ENCODE measurements at regions not wholly inside any gene's neighbourhood (a gene's known extent, or its start where the extent isn't known, plus 50 kb on each side); places are given as distances from the start of the nearest gene placed in this dataset.

- no peak overlapping the region for H3K4me3 ChIP-seq (ENCODE audit: low read depth, low read length)
- DNase-seq (ENCODE audit: low read depth): no peak
- no peak for TF ChIP-seq CTCF (conservative IDR thresholded peaks at IDR 0.05; ENCODE audit: low read depth, low read length)
Observed at GRCh38 chr18:26662996-26663395, 114.6 kb upstream of the KCTD1 start.

- no peak for TF ChIP-seq CTCF (conservative IDR thresholded peaks at IDR 0.05; ENCODE audit: low read depth, low read length)
- DNase-seq (ENCODE audit: low read depth): no peak
- H3K4me3 ChIP-seq (ENCODE audit: low read depth, low read length): peak overlapping the region; percentile 74
Observed at GRCh38 chr18:26657631-26658581, 109.6 kb upstream of the KCTD1 start.

GRCh38 chr18:26656944-26657536, 108.7 kb upstream of the KCTD1 start:
- peak overlapping the region; percentile 74 for H3K4me3 ChIP-seq (ENCODE audit: low read depth, low read length)
- peak; percentile 25 for TF ChIP-seq CTCF (conservative IDR thresholded peaks at IDR 0.05; ENCODE audit: low read depth, low read length)
- no peak for DNase-seq (ENCODE audit: low read depth)

GRCh38 chr18:26656431-26656943, 108.1 kb upstream of the KCTD1 start:
- H3K4me3 ChIP-seq (ENCODE audit: low read depth, low read length): peak overlapping the region; percentile 74
- TF ChIP-seq CTCF (conservative IDR thresholded peaks at IDR 0.05; ENCODE audit: low read depth, low read length): no peak
- DNase-seq (ENCODE audit: low read depth): no peak

- TF ChIP-seq CTCF (conservative IDR thresholded peaks at IDR 0.05; ENCODE audit: low read depth, low read length): peak; percentile 26
- no peak for DNase-seq (ENCODE audit: low read depth)
Observed at GRCh38 chr18:26655525-26656430, 107.4 kb upstream of the KCTD1 start.

More at GRCh38 chr18:26655525-26656430, 107.4 kb upstream of the KCTD1 start:
- H3K4me3 ChIP-seq (ENCODE audit: low read depth, low read length): peak overlapping the region; percentile 74

Data from epithelial cell of proximal tubule (primary cell).